DND-41 (cell line): ENCODE measurements at regions not wholly inside any gene's neighbourhood (a gene's known extent, or its start where the extent isn't known, plus 50 kb on each side); places are given as distances from the start of the nearest gene placed in this dataset.

Source experiments
- EZH2 ChIP-seq: IDR thresholded peaks from 3 replicates; pipeline ENCODE4 v1.6.1; 2012; ENCODE audit warnings: borderline replicate concordance, low read depth, mild to moderate bottlenecking, moderate library complexity, low read length, inconsistent platforms; ENCODE audit not compliant: severe bottlenecking
- TF ChIP-seq, protein P1 (sequence below): IDR thresholded peaks from 2 replicates; pipeline ENCODE4 v1.5.1; 2012; ENCODE audit warnings: borderline replicate concordance, low read length, moderate library complexity, mild to moderate bottlenecking; ENCODE audit not compliant: poor library complexity, severe bottlenecking; ENCODE audit errors: extremely low read depth

DNA sequence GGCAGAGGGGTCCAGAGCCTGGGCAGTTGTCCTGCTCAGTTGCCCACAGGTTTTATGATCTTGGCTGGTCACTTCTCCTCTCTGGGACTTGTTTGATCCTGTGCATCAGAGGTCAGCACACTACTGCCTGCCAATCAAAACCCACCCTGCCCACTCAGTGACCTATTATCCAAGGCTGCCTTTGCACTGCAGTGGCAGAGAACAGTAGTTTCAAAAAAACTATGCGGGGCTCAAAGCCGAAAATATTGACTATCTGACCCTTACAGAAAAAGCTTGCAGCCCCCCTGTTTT lies 218.2 kb downstream of the CYP26B1 start:
- TF ChIP-seq, protein P1, sequence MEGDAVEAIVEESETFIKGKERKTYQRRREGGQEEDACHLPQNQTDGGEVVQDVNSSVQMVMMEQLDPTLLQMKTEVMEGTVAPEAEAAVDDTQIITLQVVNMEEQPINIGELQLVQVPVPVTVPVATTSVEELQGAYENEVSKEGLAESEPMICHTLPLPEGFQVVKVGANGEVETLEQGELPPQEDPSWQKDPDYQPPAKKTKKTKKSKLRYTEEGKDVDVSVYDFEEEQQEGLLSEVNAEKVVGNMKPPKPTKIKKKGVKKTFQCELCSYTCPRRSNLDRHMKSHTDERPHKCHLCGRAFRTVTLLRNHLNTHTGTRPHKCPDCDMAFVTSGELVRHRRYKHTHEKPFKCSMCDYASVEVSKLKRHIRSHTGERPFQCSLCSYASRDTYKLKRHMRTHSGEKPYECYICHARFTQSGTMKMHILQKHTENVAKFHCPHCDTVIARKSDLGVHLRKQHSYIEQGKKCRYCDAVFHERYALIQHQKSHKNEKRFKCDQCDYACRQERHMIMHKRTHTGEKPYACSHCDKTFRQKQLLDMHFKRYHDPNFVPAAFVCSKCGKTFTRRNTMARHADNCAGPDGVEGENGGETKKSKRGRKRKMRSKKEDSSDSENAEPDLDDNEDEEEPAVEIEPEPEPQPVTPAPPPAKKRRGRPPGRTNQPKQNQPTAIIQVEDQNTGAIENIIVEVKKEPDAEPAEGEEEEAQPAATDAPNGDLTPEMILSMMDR = no peak
- TF ChIP-seq EZH2 = no peak
